ENCODE measurements at regions not wholly inside any gene's neighbourhood (a gene's known extent, or its start where the extent isn't known, plus 50 kb on each side); places are given as distances from the start of the nearest gene placed in this dataset.

DNA sequence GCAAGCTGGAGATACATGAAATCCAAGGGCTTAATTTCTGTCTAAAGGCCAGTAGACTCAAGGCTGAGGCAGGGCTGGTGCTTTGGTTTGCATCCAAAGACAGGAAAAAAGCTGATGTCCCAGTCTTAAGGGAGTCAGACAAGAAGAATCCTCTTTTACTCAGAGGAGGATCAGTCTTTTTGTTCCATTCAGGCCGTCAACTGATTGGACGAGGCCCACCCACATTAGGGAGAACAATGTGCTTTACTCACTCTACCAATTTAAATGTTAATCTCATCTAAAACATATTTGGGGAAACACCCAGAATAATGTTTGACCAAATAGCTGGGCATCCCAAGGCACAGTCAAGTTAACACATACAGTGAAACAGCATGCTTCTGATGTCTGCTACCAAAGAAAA lies 388.5 kb upstream of the CHRM2 start:
- ChIA-PET CTCF (ENCODE audit: partially characterized antibody) (interaction anchor here (1.6 kb wide), 1 partner anchor 11 kb away, joined by 3 read pairs; no protein-coding TSS in a partner anchor), POLR2A (ENCODE audit: partially characterized antibody) (no interaction called here)
- no peaks in the 10 kb centered on the region for H3K27me3 ChIP-seq (replicated peaks in 1 of 4; ENCODE audit: control insufficient read depth in 3 of 4, extremely low read depth in 1 of 4, insufficient read depth in 3 of 4, low read length in 3 of 4)

More for the DNA sequence above, 388.5 kb upstream of the CHRM2 start:
- H2BK15ac ChIP-seq (ENCODE audit: low read length), result no peak overlapping the region
- no peak for TF ChIP-seq SIRT6 (IDR thresholded peaks at IDR 0.05; ENCODE audit: low read length)
- no peak for TF ChIP-seq NRF1 (IDR thresholded peaks at IDR 0.05; ENCODE audit: low read depth, low read length)
- TF ChIP-seq SUZ12 (IDR thresholded peaks at IDR 0.05; ENCODE audit: low read length), result no peak
- 0 out of 2 replicates have a peak, but pooled peaks have one; percentile 16 for TF ChIP-seq KDM1A (IDR thresholded peaks at IDR 0.05; ENCODE audit: borderline replicate concordance, low read length)
- no peak for TF ChIP-seq RBBP5 (IDR thresholded peaks at IDR 0.05; ENCODE audit: borderline replicate concordance, low read depth, low read length)
- no peak overlapping the region for H3K18ac ChIP-seq (ENCODE audit: extremely low read depth, low read length)
- DNase-seq (ENCODE audit: low read depth in 1 of 2, low spot score in 2 of 2), result no peak
- no peak overlapping the region for H3K14ac ChIP-seq (ENCODE audit: insufficient read length)
- no peak overlapping the region for H3K4me2 ChIP-seq (ENCODE audit: insufficient read depth in 1 of 2, low read depth in 2 of 2, low read length in 2 of 2)
- no peak overlapping the region for H3K4ac ChIP-seq (replicated peaks; ENCODE audit: insufficient read length, low read depth, low read length)
- H2BK120ac ChIP-seq (replicated peaks; ENCODE audit: low read depth, low read length), result no peak overlapping the region
- H2BK5ac ChIP-seq (ENCODE audit: low read depth, low read length), result no peak overlapping the region
- no peak overlapping the region for H4K5ac ChIP-seq (ENCODE audit: insufficient read length, low read depth, low read length)
- H3K79me2 ChIP-seq (ENCODE audit: control insufficient read depth in 1 of 2, insufficient read depth in 2 of 2, low read length in 2 of 2), result no peaks in the 10 kb centered on the region
- H2BK20ac ChIP-seq (ENCODE audit: low read length), result no peak overlapping the region
- H4K20me1 ChIP-seq (replicated peaks in 1 of 2; ENCODE audit: control insufficient read depth in 1 of 2, insufficient read depth in 2 of 2, low read length in 2 of 2), result no peaks in the 10 kb centered on the region
- H3K23me2 ChIP-seq (ENCODE audit: low read depth, low read length), result no peaks in the 10 kb centered on the region
- no peak overlapping the region for H3K23ac ChIP-seq (ENCODE audit: insufficient read length)
- FAIRE-seq, result no peak
- H3K4me1 ChIP-seq (replicated peaks in 1 of 4; ENCODE audit: control insufficient read depth in 3 of 4, insufficient read depth in 4 of 4, low read length in 3 of 4), result no peaks in the 10 kb centered on the region; a peak in 1 of 7 replicates
- WGBS, 2 experiments (ENCODE audit: extremely low coverage in 1 of 2, insufficient coverage in 1 of 2, insufficient read length in 1 of 2, insufficient replicate concordance in 2 of 2, low coverage in 1 of 2, low lambda C conversion rate in 2 of 2, missing lambda C conversion rate in 1 of 2), result 61% methylated on average over 2 of the region's 2 CpGs; no CpG with 5 or more reads in 1 of the 2 experiments
- H2BK12ac ChIP-seq (ENCODE audit: low read depth, low read length), result no peak overlapping the region
- no peak overlapping the region for H3K56ac ChIP-seq (replicated peaks; ENCODE audit: insufficient read length, low read depth, low read length)
- H3K4me3 ChIP-seq (ENCODE audit: extremely low read depth in 1 of 4, insufficient read depth in 2 of 4, low read depth in 3 of 4, low read length in 4 of 4), result no peak overlapping the region
- no peaks in the 10 kb centered on the region for H3K36me3 ChIP-seq (ENCODE audit: control insufficient read depth in 2 of 4, insufficient read depth in 4 of 4, low read length in 3 of 4)
- no peak overlapping the region for H2AFZ ChIP-seq (ENCODE audit: low read length)
- no peak overlapping the region for H3K9ac ChIP-seq (replicated peaks in 1 of 4; ENCODE audit: extremely low read depth in 1 of 4, low read depth in 3 of 4, low read length in 3 of 4)
- no peak overlapping the region for H4K91ac ChIP-seq (replicated peaks; ENCODE audit: insufficient read length, low read length)
- no peak overlapping the region for H2AK5ac ChIP-seq (ENCODE audit: low read depth, low read length)
- no peak overlapping the region for H4K8ac ChIP-seq (ENCODE audit: extremely low read depth, insufficient read depth, low read length)
- no peaks in the 10 kb centered on the region for H3K9me3 ChIP-seq (ENCODE audit: insufficient read depth in 2 of 2, low read depth in 1 of 2, low read length in 1 of 2)
- H3K79me1 ChIP-seq (ENCODE audit: low read depth, low read length), result no peaks in the 10 kb centered on the region
- no peak overlapping the region for H3K27ac ChIP-seq (ENCODE audit: low read depth, low read length)
